Hematopoietic multipotent progenitor cell (in vitro differentiated cells): ENCODE measurements at regions not wholly inside any gene's neighbourhood (a gene's known extent, or its start where the extent isn't known, plus 50 kb on each side); places are given as distances from the start of the nearest gene placed in this dataset.
"Not testable (repeated sequence)": the region's sequence is repeated elsewhere in the genome, so short reads cannot be mapped to it uniquely, and the experiment has no call there.

ENCODE experiments used
- DNase-seq, 3 donors: peaks; one replicate each; pipeline ENCODE4 v3.0.0-alpha.2; 2011 to 2015; ENCODE audit warnings: low read depth in 2 of 3, low spot score in 2 of 3

DNA sequence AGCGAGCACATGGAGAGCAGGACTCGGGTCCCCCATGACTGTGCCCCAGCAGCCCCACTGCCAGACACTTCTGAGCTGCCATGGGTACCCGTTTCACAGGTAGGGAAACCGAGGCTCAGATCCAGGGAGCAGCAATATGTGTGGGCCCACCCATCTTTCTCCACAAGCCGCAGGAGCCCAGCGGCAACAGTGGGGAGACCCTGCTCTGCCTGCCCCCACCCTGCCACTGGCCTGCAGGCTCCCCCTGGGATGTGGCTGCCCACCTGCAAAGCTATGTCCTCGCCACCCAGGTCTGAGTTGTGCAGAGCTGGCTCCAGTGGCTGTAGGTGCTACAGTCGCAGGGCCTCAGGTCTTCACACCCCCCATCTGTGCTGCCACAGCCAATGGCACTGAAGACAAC lies 50.6 kb upstream of the C1QTNF9B start:
- DNase-seq = no peak

DNA sequence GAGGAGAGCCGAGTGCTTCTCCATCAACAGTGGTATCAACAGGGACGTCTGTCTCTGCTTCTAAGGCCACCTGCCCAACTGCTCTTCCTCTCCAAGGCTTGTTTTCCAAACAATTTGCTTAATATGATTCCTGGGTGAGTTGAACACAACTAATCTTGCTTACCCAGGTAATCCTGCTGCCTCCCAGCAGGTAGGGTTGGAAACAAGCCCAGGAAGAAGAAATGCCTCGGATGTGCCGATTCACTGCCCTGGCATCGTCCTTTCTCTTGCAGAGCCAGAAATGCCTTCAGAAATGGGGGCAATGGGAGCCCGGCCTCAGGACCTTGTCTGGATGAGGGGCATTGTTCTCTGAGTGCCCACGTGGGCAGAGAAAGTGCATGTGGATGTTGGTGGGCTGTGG lies 51.9 kb upstream of the C1QTNF9B start:
- DNase-seq = no peak

DNA sequence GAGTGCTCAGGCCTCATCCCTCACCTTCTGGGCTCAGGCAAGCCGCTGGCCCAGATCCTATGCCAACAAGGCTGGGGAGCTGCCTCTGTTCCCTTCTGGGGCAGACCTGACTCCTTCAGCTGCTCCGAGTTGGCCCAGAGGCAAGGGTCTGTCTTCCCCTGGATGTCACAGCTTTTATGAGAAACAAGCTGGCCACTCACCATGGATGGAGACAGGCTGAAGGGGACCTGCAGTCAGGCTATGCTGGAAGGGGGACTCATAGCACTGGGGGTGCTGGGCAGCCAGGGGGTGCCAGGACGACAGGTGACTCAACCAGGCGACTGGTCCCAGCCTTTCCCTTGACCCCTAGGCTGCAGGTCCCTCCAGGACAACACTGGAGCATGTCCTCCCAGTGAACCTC lies 52.4 kb upstream of the C1QTNF9B start:
- DNase-seq = no peak

DNA sequence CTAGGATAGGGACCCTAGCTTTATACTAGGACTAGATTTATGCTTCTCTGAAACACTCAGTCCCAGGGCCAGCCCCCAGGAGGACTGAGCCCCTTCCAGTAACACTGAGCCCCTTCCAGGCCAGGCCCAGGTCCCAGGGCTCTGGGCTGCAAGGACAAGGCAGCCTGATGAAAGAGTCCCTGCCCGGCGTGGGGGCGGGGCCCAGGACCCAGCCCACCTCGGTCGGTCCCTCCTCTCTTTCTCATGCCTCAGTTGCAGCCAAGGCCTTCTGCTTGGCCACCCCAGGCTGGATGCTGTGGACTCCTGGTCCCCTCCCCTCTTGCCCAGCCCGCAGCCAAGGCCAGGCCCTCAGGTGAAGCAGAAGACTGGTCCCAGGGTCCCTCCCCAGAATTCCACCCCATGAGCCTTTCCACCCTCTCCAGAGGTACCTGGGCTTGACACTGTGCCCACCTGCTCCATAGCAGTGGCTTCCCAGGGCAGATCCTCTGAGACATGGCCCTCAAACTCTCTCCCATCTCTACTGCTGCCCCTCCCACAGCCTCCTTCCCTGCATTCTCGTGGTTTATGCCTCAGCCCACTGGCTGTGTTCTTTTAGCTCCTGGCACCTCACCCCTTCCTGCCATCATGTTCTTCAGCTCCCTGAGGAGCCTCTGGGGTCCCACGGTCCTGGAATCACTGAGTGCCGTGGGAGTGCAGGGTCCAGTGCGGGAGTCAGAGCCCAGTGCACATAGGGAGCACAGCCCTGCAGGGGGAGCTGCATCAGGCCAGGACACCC lies 53.6 kb upstream of the C1QTNF9B start:
- no peak for DNase-seq

DNA sequence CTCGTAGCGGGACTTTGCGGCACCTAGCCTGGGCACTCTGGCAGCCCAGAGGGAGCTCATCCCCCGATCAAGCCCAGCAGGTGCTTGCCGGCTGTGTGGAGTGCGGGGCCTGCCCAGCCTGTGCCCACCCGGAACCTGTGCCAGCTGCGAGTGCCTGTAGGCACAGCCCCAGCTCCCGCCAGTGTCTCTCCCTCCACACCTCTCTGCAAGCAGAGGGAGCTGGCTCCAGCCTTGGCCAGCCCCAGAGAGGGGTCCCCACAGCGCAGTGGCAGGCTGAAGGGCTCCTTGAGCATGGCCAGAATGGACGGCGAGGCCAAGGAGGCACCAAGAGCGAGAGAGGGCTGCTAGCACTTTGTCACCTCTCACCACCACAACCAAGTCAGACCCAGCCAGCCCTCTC lies 55.5 kb upstream of the C1QTNF9B start:
- no peak for DNase-seq

DNA sequence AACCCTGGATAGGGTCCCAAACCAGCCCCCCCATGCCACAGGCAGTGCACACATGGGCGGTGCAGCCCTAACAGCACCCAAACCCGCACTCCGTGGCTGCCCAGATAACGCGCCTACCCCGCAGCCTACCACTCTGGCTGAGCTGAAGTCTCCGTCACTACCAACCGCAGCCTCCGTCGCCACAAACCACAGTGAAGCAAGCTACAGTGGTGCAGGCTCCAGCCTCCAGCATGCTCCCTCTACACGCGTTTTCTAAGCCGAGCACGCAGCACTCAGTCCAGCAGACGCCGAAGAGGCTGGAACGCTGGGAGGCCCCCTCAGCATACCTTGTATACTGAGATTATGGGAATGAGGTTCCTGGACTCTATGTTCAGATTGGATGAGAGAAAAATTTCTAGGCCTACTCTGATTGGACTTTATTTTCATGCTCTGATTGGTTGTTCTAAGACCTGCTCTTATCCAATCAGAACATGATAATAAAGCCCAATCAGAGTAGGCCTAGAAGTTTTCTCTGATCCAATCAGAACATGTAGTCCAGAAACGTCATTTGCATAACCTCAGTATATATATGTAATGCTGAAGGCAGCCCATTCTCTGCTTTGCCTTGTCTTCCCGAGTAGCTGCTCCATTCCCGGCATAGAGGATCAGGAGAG lies 56.7 kb upstream of the C1QTNF9B start:
- no peak for DNase-seq

DNA sequence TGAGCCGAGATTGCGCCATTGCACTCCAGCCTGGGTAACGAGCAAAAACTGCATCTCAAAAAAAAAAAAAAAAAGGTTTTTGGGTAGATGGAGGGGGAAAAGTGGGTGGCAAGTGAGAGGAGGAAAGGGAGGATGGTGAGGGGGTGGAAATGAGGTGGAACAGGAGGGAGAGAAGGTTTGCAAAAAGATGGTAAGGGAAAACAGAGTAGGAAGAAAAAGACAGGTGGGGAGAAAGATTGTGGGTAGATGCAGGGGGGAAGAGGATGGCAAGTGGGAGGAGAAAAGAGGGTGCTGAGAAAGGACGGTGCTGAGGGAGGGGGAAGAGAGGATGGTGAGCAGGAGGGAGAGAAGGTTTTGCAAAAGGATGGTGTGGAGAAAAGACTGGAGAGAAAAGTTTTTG lies 57.8 kb upstream of the C1QTNF9B start:
- DNase-seq = no peak

DNA sequence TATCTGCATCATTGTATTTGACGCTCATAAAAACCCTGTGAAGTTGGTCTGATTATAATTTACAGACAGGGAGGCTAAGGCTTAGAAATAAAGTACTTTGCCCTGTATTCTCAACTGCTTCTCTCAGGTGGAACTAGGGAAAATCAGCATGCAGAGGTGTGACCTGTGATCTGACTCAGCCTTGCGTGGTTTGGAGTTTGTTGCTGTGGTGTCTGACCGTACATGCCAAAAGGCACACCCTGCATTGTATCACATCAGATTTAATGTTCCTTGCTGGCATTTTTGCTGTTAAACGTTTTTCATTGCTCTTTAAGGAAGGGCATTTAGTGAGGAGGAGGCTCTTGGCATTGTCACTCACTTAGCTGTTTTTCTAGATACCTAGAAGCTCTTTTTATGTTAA lies 58.8 kb upstream of the C1QTNF9B start:
- DNase-seq = no peak

DNA sequence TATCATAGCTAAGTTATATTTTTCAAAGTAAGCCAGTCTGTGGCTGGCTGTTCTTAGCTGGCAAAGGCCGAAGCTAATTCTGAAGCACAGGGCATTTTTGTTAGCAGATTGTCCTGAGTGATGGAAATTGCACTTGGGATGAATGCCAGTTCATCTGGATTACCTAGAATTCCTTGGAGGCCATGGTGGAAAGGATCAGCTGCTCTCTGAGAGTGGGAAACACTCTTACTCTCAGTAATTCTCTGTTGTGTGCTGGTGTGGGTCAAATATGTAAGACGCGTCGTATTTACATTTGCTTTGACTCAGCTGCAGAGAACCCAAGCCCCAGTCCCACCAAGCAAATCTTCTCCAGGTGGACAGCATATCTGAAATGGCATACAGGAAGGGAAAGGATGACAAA lies 60.7 kb upstream of the C1QTNF9B start:
- no peak for DNase-seq

DNA sequence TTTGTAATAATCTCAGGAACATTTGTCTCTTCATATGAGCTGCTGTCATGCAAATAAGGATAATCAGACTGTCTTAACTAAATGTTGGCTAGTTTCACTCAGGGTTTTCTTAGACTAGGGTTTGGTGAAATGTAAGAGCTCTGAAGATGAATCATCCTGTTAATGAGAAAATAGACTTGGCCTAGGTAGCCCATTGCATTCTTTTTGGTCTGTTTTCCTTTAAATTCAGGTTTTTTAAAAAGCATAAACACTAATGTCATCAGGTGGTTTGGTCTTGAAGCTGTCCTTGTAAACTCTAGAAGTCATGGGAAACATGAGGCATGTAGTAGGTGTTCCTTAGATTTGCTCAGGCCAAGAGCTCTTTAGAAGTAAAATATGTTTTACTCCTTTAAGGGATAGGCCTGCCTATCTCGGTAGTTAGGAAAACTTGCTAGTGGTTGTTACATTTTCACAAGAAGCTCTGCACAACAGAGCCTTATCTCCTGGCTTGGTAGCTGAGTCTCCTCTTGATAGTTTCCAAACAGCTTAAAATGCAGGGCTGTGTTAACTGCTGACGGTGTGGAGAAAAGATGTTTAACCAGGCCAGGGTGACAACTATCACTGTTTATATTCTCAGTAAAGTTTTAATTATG lies 62.0 kb upstream of the C1QTNF9B start:
- no peak for DNase-seq

DNA sequence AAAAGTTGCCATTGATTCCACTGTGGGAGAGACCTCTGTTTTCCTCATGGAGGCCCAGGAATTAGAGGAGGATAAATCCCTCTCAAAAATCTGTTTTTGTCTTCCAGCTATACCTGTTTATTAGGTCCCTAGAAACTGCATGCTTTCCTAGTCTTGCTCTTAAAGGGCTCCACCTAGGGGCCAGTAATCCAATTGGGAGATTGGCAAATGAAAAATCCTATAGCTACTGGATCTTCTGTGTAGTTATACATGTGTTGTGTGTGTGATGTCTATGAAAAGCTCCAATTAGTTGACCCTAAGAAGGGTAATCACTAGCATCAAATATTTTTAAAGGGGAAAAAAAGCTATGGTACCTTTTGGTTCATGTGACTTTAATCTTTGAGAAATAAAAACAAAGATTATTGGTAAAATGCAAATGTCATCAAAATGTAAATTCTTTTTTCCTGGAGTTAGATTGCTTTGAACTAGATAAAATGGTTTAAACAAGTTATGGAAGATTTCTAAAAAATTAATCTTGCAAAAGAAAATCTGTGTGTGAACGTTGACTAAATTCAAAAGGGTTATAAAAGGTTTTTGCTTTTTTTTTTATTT lies 63.4 kb upstream of the C1QTNF9B start:
- peak in 2 of 3 donors; percentile 18 to 51 for DNase-seq

DNA sequence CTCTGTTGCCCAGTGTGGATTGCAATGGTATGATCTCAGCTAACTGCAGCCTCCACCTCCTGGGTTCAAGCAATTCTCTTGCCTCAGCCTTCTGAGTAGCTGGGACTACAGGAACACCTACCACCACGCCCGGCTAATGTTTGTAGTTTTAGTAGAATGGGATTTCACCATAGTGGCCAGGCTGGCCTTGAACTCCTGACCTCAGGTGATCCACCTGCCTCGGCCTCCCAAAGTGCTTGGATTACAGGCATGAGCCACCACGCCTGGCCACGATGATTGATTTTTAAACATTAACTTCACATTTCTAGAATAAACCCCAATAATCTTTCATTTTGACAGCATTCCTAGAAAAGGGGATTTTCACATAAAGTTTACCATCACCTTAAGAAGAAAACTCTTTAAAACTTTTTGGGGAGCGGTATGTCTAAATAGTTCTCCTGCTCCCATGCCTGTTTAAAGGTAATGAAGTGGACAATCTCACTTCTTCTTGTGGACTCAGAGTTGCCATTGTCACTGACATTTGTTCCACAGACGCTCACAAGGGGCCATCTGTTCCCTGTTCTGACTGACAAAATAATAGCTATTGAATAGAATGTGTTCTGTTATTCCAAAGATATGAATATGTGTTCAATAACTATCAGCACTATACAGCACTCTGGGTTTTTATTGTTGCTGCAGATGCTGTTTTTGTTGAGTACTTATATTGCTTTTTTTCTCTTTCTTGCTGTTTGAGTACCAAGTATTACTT lies 66.1 kb upstream of the C1QTNF9B start:
- DNase-seq = no peak

DNA sequence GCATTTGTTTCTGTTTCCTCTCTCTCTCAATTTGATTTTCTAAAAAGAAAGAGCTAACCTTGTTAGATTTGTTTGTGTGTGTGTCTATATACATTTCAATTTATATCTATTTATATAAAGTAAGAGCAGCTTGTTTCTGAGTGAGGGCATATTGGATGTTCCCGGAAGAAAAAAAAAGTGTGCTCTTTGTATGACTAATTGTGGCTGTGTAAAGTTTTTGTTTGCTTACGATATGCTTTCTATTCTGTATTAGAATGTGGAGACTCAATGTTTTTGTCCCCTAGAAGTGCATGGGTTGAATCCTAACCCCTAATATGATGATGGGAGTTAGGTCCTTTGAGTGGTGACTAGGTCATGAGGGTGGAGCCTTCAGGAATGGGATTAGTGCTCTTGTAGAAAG lies 66.6 kb upstream of the C1QTNF9B start:
- DNase-seq = no peak

DNA sequence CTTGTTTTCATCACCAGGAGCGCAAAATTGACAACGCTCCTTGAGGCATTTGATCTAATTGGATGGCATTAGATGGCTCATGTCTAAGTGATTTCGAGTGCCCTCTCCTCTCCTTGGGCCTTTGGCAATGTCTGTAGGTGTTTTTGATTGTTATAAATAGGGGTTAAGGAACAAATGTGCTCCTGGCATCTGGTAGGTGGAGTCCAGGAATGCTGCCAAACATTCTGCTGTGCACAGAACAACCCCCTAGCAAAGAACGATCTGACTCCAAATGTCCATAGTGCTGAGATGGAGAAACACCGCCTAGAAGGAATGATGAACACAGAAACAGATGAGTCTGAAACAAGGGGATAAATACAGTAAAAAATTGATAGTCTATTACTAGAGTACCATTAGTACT lies 68.0 kb upstream of the C1QTNF9B start:
- no peak for DNase-seq

DNA sequence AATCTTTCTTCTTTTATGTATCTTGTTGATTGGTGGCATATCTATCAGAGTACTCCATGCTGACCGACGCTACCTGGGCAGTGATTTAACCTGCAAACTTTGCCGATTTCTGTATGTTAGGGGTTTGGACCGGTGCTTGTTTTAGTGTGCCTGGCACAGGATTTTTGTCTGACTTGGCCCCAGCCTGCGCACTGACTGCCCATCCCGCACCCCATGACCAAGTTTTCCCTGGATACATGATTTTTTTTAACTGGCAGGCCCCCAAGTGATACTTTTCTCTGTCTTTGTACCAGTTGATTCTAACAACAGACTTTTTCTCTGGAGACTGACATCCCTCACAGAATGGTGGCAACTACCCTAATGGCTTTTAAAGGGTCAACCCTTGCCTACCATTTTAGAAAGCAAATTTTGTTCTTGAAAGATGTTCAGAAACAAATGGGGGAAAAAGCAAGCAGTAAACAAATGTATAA lies 69.0 kb upstream of the C1QTNF9B start:
- no peak for DNase-seq

DNA sequence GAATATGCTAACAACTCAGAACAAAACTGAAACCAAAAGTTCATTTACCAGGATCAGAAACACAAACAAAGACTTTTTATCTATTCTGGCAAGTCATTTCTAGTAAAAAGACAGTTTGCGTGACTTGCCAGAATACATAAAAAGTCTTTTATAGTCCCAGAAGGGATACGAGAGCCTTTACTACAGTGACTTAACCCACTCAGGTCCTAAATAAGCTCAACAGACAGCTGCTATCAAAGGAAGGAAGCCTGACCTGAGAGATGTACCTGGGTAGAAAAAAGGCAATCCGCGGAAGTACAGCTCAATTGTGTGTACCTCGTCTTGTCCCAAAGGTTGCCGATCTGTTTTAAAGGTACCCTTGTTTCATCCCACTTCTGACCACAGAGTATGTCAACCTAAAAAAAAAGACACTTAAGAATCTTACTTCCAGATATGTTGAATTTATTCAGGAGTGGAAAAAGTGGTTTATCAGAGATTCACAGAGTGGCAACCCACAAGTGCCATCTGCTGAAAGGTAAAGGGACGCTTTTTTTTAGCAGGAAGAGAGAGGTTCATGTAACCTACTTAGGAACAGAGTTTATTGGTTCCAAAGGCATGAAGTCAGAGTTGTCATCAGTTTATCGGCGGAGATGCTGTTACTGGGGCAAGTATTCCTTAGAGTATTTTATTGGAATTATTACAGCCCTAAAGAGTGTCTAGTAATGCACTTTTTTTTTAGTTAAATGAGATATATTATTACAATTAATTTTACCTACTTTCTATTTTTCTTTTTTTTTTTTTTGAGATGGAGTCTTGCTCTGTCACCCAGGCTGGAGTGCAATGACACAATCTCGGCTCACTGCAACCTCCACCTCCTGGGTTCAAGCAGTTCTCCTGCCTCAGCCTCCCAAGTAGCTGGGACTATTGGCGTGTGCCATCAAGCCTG lies 69.7 kb upstream of the C1QTNF9B start:
- DNase-seq = peak in 2 of 3 donors; percentile 21 to 43

DNA sequence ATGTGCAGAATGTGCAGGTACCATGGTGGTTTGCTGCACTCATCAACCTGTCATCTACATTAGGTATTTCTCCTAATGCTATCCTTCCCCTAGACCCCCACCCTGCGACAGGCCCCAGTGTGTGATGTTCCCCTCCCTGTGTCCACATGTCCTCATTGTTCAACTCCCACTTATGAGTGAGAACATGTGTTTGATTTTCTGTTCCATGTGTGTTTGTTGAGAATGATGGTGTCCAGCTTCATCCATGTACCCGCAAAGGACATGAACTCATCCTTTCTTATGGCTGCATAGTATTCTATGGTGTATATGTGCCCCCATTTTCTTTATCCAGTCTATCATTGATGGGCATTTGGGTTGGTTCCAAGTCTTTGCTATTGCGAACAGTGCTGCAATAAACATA lies 70.5 kb upstream of the C1QTNF9B start:
- not testable (repeated sequence) for DNase-seq

DNA sequence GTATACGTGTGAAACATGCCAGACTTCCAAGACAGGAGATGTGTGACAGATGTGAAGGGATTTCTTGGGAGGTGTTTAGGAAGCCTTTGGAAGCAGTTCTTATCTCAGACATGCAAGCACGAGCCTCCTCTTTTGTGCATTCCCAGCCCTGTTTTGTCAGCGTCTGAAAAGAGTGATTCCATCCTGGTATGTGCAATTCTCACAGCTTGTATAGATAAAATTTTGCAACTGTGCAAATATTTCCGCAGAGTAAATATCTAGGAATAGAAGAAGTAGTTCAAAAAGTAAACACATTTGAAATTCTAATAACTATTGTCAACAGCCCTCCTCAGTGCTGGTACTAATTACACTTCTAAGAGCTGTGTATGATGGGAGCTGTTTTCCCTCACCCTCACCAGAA lies 72.3 kb upstream of the C1QTNF9B start:
- no peak for DNase-seq

DNA sequence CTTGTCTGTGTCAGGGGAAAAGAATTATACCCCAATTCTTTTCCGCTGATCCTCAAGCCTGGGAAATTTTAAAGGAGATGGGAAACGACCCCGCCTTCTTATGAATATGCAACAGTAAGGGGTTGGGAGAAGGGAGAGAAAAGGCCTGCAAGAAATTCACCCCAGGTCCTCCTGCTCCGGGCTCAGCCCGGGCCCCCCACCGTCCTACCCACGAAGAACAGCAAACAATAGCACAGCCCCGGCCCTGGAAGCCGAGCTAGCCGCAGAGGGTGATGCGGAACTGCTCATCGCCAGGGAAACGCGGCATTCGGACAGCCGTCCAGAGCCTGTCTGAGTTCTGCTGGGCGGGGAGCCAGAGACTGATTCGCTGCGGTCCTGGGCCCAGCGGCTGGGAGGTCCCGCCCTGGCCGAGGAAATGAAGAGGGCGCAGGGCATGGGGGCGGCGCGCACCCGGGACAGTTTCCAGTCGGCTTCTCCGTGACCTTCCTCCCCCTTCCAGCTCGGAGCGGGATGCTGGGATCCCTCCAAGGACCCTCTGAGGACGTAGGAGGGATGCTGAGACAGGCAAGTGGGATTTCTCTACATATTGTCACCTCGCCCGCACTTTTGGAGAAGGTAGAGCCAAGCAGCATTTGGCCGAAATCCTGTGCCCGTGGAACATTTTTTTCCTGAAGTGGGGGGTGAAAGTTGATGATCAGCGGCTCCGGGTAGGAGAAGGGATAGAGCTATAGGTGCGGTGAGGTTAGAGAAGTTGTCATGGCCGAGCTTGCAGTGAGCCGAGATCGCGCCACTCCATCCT lies 82.3 kb upstream of the C1QTNF9B start:
- peak; percentile 1 to 76 (median 50) for DNase-seq
